Lung (tissue), 11 donors: ENCODE measurements at regions not wholly inside any gene's neighbourhood (a gene's known extent, or its start where the extent isn't known, plus 50 kb on each side); places are given as distances from the start of the nearest gene placed in this dataset.

Experiments used
- ATAC-seq: fragments of 200-7000 bp; cut with Tn5 transposase; one replicate; pipeline ENCODE4 v1.9.1; 2020; ENCODE audit warnings: moderate number of reproducible peaks; ENCODE audit not compliant: insufficient read depth, low FRiP score
- DNase-seq, 3 donors: peaks; one replicate each; pipeline ENCODE4 v3.0.0-alpha.2; 2013 to 2017
- H3K27ac ChIP-seq, 2 donors: one replicate each; pipeline ENCODE4 v1.5.1; 2013; ENCODE audit warnings: mild to moderate bottlenecking in 2 of 2, moderate library complexity in 2 of 2, control low read depth in 1 of 2, inconsistent platforms in 1 of 2, low read depth in 1 of 2, low read length in 1 of 2
- H3K27me3 ChIP-seq, 3 donors: one replicate each; pipeline ENCODE4 v1.5.1; 2013; ENCODE audit warnings: low read length in 2 of 3; ENCODE audit not compliant: control insufficient read depth in 3 of 3, insufficient read depth in 3 of 3
- H3K36me3 ChIP-seq, 4 donors: one replicate each; pipeline ENCODE4 v1.5.1; 2013; ENCODE audit warnings: low read length in 4 of 4, mild to moderate bottlenecking in 1 of 4, moderate library complexity in 1 of 4; ENCODE audit not compliant: control insufficient read depth in 4 of 4, insufficient read depth in 4 of 4
- H3K4me1 ChIP-seq, 5 donors: one replicate each; pipeline ENCODE4 v1.5.1; 2013; ENCODE audit warnings: low read length in 5 of 5, mild to moderate bottlenecking in 2 of 5, moderate library complexity in 1 of 5; ENCODE audit not compliant: control insufficient read depth in 5 of 5, insufficient read depth in 5 of 5
- H3K4me3 ChIP-seq: one replicate; pipeline ENCODE4 v1.5.1; 2013; ENCODE audit warnings: mild to moderate bottlenecking, control low read depth, moderate library complexity
- H3K9ac ChIP-seq, 2 donors: one replicate each; pipeline ENCODE4 v1.5.1; 2013; ENCODE audit warnings: low read length in 2 of 2, control low read depth in 1 of 2; ENCODE audit not compliant: insufficient read depth in 1 of 2
- H3K9me3 ChIP-seq, 4 donors: one replicate each; pipeline ENCODE4 v1.5.1; 2013; ENCODE audit warnings: low read length in 3 of 4, mild to moderate bottlenecking in 1 of 4, moderate library complexity in 1 of 4; ENCODE audit not compliant: control insufficient read depth in 4 of 4, insufficient read depth in 3 of 4
- WGBS, 2 donors: extraction: QIAGEN DNeasy Blood & Tissue Kit; methylation state at CpG; one replicate each; pipeline ENCODE4 v1.1.7; 2013; 5-methylcytosine and 5-hydroxymethylcytosine counted together
- TF ChIP-seq, protein P1 (sequence below): IDR thresholded peaks from 2 replicates; pipeline ENCODE4 v1.5.1; 2012; ENCODE audit warnings: mild to moderate bottlenecking; ENCODE audit errors: control extremely low read depth, extremely low read depth
- donor health status: control.
- donor health status: control.
- donor health status: Bipolar disorder and iron deficiency.
- donor health status: healthy.
- donor health status: DM: yes; HTN: yes; CAD: no.

DNA sequence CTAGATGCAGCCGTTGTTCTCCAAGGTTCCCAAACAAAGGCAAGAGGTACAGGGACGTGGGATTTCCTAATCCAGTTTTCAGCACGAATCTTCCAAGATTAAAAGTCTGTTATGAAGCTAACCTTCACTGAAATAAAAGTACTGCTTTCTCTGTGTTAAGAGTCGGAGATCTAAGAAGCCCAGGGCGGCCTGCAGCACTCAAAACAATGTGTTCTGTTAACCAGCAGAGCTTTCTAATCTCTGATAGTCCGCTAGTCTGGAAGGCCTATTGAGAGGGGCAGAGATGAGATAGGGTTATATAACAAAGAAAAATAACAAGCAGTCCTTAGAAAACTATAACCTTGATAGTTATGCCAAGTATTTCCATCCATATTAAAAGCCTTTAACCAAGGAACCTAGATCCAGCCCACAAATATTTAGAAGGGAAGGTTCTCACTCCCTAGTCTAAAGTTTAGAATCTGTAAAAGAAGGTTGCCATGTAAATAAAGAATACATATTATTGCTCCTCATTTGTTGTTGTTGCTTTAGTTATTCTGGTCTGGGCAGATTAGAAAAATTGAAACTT, 106.3 kb upstream of the SVIL start:
- WGBS, 2 donors, result 80 to 88% methylated on average over 6 of the region's 6 CpGs
- H3K4me1 ChIP-seq, result peaks cover 0 to 10% (median 0%) of the 10 kb centered on the region in 5 donors
- H3K9ac ChIP-seq, result no peak overlapping the region
- H3K27ac ChIP-seq, result peak overlapping the region in 1 of 2 donors; percentile 23
- no peaks in the 10 kb centered on the region for H3K36me3 ChIP-seq
- DNase-seq, result no peak
- no peaks in the 10 kb centered on the region for H3K27me3 ChIP-seq
- no peaks in the 10 kb centered on the region for H3K9me3 ChIP-seq
- H3K4me3 ChIP-seq, result no peak overlapping the region
- TF ChIP-seq, protein P1, sequence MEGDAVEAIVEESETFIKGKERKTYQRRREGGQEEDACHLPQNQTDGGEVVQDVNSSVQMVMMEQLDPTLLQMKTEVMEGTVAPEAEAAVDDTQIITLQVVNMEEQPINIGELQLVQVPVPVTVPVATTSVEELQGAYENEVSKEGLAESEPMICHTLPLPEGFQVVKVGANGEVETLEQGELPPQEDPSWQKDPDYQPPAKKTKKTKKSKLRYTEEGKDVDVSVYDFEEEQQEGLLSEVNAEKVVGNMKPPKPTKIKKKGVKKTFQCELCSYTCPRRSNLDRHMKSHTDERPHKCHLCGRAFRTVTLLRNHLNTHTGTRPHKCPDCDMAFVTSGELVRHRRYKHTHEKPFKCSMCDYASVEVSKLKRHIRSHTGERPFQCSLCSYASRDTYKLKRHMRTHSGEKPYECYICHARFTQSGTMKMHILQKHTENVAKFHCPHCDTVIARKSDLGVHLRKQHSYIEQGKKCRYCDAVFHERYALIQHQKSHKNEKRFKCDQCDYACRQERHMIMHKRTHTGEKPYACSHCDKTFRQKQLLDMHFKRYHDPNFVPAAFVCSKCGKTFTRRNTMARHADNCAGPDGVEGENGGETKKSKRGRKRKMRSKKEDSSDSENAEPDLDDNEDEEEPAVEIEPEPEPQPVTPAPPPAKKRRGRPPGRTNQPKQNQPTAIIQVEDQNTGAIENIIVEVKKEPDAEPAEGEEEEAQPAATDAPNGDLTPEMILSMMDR, result no peak
- no peak for ATAC-seq

DNA sequence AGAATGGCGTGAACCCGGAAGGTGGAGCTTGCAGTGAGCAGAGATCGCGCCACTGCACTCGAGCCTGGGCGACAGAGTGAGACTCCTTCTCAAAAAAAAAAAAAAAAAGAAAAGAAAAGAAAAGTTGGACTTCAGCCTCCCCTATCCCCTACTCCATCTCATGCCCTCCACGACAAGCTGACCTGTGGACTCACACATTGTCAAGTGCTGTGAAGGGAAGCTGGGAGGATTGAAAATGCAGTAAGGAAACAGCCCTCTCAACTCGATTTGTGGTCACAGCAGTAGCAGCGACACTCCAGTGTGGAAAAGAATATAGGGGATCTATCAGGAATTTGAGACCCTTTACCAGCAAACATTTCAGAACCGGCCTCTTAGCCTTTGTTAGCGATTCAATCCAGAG, 103.6 kb upstream of the SVIL start:
- WGBS, 2 donors, result 95 to 98% methylated on average over 11 of the region's 11 CpGs

DNA sequence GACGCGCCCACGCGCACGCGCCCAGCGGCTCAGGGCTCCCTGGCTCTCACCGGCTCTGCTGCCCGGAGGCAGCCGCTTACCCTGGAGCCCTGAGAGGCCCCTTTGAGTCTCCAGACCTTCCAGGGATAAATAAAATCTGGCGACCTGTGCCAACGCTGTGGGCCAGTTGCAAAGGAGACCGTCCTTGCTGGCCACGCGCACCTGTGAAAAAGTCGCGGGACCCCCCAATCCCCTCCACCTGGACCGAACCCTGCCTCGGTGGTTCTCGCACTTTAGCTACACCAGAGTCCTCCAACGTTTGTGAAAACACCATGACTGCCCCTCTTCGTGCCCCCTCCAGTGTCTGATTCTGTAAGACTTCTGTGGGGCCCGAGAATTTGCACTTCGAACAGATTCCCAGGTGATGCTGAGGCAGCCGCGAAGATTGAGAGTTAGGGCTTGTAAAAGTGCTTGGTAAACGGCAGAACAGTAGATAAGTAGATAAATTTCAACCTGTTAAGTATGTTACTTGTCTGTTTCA, 102.4 kb upstream of the SVIL start:
- Histone ChIP-seq H3K27me3 (no peaks in the 10 kb centered on the region), H3K9ac (no peak overlapping the region), H3K36me3 (no peaks in the 10 kb centered on the region), H3K9me3 (no peaks in the 10 kb centered on the region), H3K4me3 (no peak overlapping the region), H3K27ac (peak overlapping the region; percentile 42 to 86), H3K4me1 (peaks cover 0 to 19% (median 3%) of the 10 kb centered on the region in 5 donors)
- TF ChIP-seq, protein P1, result no peak
- DNase-seq (no peak), ATAC-seq (no peak)
- 28 to 39% methylated on average over 18 to 27 of the region's 27 CpGs for WGBS, 2 donors

More for the DNA sequence above, 103.6 kb upstream of the SVIL start:
- no peak overlapping the region for H3K27ac ChIP-seq
- no peaks in the 10 kb centered on the region for H3K9me3 ChIP-seq
- DNase-seq (no peak), ATAC-seq (no peak)
- H3K4me3 ChIP-seq, result no peak overlapping the region
- peaks cover 0 to 19% (median 3%) of the 10 kb centered on the region in 5 donors for H3K4me1 ChIP-seq
- TF ChIP-seq, protein P1, result no peak
- no peaks in the 10 kb centered on the region for H3K36me3 ChIP-seq
- H3K9ac ChIP-seq, result no peak overlapping the region
- H3K27me3 ChIP-seq, result no peaks in the 10 kb centered on the region
